HepG2 (cell line): ENCODE measurements at regions not wholly inside any gene's neighbourhood (a gene's known extent, or its start where the extent isn't known, plus 50 kb on each side); places are given as distances from the start of the nearest gene placed in this dataset.

Experiments used
- ATAC-seq: fragments of 200-7000 bp; cut with Tn5 transposase; 3 replicates; pipeline ENCODE4 v1.9.1; 2020; ENCODE audit warnings: mild to moderate bottlenecking, moderate library complexity
- BruUV-seq: library from RNA; stranded (reverse); fragments of 400-500 nt; replicated peaks from 2 replicates; lab custom pipeline; 2021; lab: Mats Ljungman, UMichigan
- CTCF ChIA-PET: fragments of 300-600 bp; formaldehyde crosslinking; extraction: SDS; loops from one replicate; lab custom pipeline; 2021; ENCODE audit warnings: low total read pairs, inconsistent platforms, low intra/inter-chr PET ratio; lab: Yijun Ruan, JAX
- POLR2A ChIA-PET: fragments of 350-600 bp; sonication (Branson Sonifier 250); formaldehyde crosslinking; loops from one replicate; lab custom pipeline; 2020; ENCODE audit warnings: antibody characterized with exemption, inconsistent platforms; lab: Yijun Ruan, JAX
- DNase-seq: peaks from one replicate; pipeline ENCODE4 v3.0.0-alpha.2; 2015; ENCODE audit warnings: low spot score
- FAIRE-seq: peaks from 3 replicates; lab custom pipeline; 2011; peaks lifted over from hg19 to GRCh38; lab: Jason Lieb, UNC
- H2AFZ ChIP-seq: one replicate; pipeline ENCODE4 v1.6.1; 2011; ENCODE audit warnings: low read length, inconsistent platforms
- H3K27ac ChIP-seq: fragments of 300-600 bp; 3 replicates; pipeline ENCODE4 v1.8.0; 2011; ENCODE audit warnings: mixed run types, mild to moderate bottlenecking, mixed read lengths, low read length, inconsistent platforms; ENCODE audit not compliant: insufficient read depth; ENCODE audit errors: extremely low read length
- H3K27me3 ChIP-seq, 2 experiments: fragments of 200-600 bp in 1 of 2; 2 replicates in 1 of 2; 3 replicates in 1 of 2; pipeline versions ENCODE4 v1.6.0 to v1.8.0; 2011; ENCODE audit warnings: low read length in 2 of 2, mild to moderate bottlenecking in 2 of 2, moderate library complexity in 2 of 2, inconsistent platforms in 1 of 2; ENCODE audit not compliant: insufficient read depth in 2 of 2, control insufficient read depth in 1 of 2
- H3K36me3 ChIP-seq, 2 experiments: fragments of 200-600 bp in 1 of 2; replicated peaks in 1 of 2; 2 replicates in 1 of 2; 3 replicates in 1 of 2; pipeline versions ENCODE4 v1.5.1 to v1.8.0; 2011; ENCODE audit warnings: low read length in 2 of 2, inconsistent platforms in 1 of 2; ENCODE audit not compliant: insufficient read depth in 2 of 2, control insufficient read depth in 1 of 2
- H3K4me1 ChIP-seq: 2 replicates; pipeline ENCODE4 v1.5.1; 2012; ENCODE audit warnings: low read length, inconsistent platforms; ENCODE audit not compliant: insufficient read depth
- H3K4me2 ChIP-seq: 2 replicates; pipeline ENCODE4 v1.6.0; 2011; ENCODE audit warnings: low read depth, low read length, inconsistent platforms
- H3K4me3 ChIP-seq, 3 experiments: fragments of 200-600 bp in 1 of 3; sonication (generic), shearing (Covaris generic) in 1 of 3; replicated peaks in 1 of 3; 2 replicates each; pipeline ENCODE4 v1.5.1; 2011 to 2016; ENCODE audit warnings: low read length in 3 of 3, inconsistent platforms in 2 of 3, low read depth in 2 of 3, mild to moderate bottlenecking in 2 of 3, control low read depth in 1 of 3, mixed read lengths in 1 of 3; ENCODE audit not compliant: insufficient read depth in 1 of 3
- H3K79me2 ChIP-seq: one replicate; pipeline ENCODE4 v1.6.1; 2011; ENCODE audit warnings: low read length, inconsistent platforms; ENCODE audit not compliant: insufficient read depth
- H3K9ac ChIP-seq: 2 replicates; pipeline ENCODE4 v1.6.0; 2011; ENCODE audit warnings: mild to moderate bottlenecking, low read depth, low read length, inconsistent platforms; ENCODE audit not compliant: insufficient read depth
- H3K9me3 ChIP-seq: 2 replicates; pipeline ENCODE4 v1.5.1; 2012; ENCODE audit warnings: mild to moderate bottlenecking, low read length
- H4K20me1 ChIP-seq: 2 replicates; pipeline ENCODE4 v1.6.0; 2011; ENCODE audit warnings: inconsistent platforms, mild to moderate bottlenecking, low read length, moderate library complexity; ENCODE audit not compliant: insufficient read depth
- HNRNPUL1 ChIP-seq: fragments of 200-400 bp; formaldehyde crosslinking; IDR thresholded peaks from 2 replicates; pipeline ENCODE4 v1.6.1; 2017; ENCODE audit warnings: low read depth, mild to moderate bottlenecking, low read length, moderate library complexity
- WGBS: methylation state at CpG from one replicate; pipeline ENCODE4 v1.1.6; 2017; ENCODE audit warnings: low lambda C conversion rate; 5-methylcytosine and 5-hydroxymethylcytosine counted together
- in situ Hi-C: cut with HindIII; loops from 2 replicates; pipeline ENCODE4 v1.10.0; 2017; ENCODE audit warnings: low pct_unique_long_range_greater_than_20kb; ENCODE audit not compliant: extremely low pct_ligation_motif_present
- intact Hi-C: fragments of 100-400 bp; cut with micrococcal nuclease; formaldehyde crosslinking; loops from one replicate; pipeline ENCODE4 v1.10.0; 2022; ENCODE audit not compliant: unreplicated experiment
- TF ChIP-seq, protein P1 (sequence below): sonication (generic); formaldehyde crosslinking; IDR thresholded peaks from 2 replicates; pipeline ENCODE4 v1.5.0; 2020; ENCODE audit warnings: mild to moderate bottlenecking, missing genetic modification reagents, borderline replicate concordance
- TF ChIP-seq, protein P2 (sequence below): sonication (generic); formaldehyde crosslinking; IDR thresholded peaks from 2 replicates; pipeline ENCODE4 v1.4.0; 2020; ENCODE audit warnings: low read depth, mild to moderate bottlenecking, missing genetic modification reagents
- TF ChIP-seq, protein P3 (sequence below): IDR thresholded peaks from 2 replicates; pipeline ENCODE4 v1.6.1; 2012; ENCODE audit warnings: inconsistent platforms

DNA sequence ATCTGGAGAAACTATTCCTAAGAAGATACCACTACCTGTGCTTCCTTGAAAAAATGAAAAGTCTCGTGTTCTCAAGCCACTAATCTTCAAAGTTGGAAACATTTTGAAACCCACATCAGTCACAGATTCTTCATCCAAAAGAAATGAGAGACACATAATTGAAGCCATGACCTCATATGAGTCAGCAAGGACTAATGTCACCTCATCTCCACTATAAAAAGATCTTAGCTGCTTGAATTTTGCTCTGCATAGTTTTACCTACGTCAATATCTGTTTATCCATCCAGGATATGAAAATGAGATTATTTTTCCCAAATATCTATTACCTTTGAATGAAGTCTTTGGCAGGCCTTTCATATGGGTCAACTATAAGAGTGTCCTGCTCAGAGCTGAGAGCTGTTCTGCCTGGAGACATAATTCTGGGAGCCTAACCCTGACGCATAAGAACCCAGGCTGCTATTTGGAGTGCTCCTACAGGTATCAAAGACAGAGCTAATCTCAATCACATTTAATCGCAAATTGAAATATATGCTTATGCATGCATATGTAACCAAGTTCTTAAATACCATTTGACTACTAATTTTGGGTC, 312.5 kb upstream of the PKN2 start (continued):
- TF ChIP-seq, protein P1, sequence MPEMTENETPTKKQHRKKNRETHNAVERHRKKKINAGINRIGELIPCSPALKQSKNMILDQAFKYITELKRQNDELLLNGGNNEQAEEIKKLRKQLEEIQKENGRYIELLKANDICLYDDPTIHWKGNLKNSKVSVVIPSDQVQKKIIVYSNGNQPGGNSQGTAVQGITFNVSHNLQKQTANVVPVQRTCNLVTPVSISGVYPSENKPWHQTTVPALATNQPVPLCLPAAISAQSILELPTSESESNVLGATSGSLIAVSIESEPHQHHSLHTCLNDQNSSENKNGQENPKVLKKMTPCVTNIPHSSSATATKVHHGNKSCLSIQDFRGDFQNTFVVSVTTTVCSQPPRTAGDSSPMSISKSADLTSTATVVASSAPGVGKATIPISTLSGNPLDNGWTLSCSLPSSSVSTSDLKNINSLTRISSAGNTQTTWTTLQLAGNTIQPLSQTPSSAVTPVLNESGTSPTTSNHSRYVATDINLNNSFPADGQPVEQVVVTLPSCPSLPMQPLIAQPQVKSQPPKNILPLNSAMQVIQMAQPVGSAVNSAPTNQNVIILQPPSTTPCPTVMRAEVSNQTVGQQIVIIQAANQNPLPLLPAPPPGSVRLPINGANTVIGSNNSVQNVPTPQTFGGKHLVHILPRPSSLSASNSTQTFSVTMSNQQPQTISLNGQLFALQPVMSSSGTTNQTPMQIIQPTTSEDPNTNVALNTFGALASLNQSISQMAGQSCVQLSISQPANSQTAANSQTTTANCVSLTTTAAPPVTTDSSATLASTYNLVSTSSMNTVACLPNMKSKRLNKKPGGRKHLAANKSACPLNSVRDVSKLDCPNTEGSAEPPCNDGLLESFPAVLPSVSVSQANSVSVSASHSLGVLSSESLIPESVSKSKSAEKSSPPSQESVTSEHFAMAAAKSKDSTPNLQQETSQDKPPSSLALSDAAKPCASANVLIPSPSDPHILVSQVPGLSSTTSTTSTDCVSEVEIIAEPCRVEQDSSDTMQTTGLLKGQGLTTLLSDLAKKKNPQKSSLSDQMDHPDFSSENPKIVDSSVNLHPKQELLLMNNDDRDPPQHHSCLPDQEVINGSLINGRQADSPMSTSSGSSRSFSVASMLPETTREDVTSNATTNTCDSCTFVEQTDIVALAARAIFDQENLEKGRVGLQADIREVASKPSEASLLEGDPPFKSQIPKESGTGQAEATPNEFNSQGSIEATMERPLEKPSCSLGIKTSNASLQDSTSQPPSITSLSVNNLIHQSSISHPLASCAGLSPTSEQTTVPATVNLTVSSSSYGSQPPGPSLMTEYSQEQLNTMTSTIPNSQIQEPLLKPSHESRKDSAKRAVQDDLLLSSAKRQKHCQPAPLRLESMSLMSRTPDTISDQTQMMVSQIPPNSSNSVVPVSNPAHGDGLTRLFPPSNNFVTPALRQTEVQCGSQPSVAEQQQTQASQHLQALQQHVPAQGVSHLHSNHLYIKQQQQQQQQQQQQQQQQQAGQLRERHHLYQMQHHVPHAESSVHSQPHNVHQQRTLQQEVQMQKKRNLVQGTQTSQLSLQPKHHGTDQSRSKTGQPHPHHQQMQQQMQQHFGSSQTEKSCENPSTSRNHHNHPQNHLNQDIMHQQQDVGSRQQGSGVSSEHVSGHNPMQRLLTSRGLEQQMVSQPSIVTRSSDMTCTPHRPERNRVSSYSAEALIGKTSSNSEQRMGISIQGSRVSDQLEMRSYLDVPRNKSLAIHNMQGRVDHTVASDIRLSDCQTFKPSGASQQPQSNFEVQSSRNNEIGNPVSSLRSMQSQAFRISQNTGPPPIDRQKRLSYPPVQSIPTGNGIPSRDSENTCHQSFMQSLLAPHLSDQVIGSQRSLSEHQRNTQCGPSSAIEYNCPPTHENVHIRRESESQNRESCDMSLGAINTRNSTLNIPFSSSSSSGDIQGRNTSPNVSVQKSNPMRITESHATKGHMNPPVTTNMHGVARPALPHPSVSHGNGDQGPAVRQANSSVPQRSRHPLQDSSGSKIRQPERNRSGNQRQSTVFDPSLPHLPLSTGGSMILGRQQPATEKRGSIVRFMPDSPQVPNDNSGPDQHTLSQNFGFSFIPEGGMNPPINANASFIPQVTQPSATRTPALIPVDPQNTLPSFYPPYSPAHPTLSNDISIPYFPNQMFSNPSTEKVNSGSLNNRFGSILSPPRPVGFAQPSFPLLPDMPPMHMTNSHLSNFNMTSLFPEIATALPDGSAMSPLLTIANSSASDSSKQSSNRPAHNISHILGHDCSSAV (CRISPR knock-in tag), result no peak
- TF ChIP-seq, protein P2, sequence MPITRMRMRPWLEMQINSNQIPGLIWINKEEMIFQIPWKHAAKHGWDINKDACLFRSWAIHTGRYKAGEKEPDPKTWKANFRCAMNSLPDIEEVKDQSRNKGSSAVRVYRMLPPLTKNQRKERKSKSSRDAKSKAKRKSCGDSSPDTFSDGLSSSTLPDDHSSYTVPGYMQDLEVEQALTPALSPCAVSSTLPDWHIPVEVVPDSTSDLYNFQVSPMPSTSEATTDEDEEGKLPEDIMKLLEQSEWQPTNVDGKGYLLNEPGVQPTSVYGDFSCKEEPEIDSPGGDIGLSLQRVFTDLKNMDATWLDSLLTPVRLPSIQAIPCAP (CRISPR knock-in tag), result no peak

DNA sequence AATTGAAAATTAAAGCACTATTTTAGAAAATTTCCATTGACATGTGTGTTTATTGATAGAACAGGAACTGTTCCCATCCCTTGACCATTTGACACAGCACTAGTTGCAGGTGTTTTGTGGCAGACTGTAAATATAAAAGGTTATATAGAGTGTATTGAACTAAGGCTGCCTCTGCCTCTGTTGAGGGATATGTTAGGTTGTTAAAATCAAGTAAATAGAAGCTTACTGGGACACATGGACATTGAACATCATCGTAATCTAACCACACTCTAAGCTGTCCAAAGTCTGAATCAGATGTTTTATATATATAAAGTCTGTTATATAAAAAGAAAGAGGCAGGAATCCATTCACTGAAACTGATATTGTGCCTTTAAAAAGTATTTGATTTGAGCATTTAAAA, 308.1 kb upstream of the PKN2 start:
- no peak overlapping the region for H3K27ac ChIP-seq
- ChIA-PET CTCF (no interaction called here), POLR2A (no interaction called here)
- ATAC-seq, result no peak
- H2AFZ ChIP-seq, result no peak overlapping the region
- H3K9ac ChIP-seq, result no peak overlapping the region
- no peak overlapping the region for H3K4me2 ChIP-seq
- H4K20me1 ChIP-seq, result no peaks in the 10 kb centered on the region
- no peak overlapping the region for H3K4me3 ChIP-seq
- H3K27me3 ChIP-seq, result no peaks in the 10 kb centered on the region; a peak in 1 of 5 replicates
- WGBS, result 0% methylated on average over 1 of the region's 1 CpG
- H3K4me1 ChIP-seq, result no peaks in the 10 kb centered on the region
- intact Hi-C loops, result no loop called here
- no TSS peak for BruUV-seq
- in situ Hi-C loops, result no loop called here
- no peak for FAIRE-seq
- no peaks in the 10 kb centered on the region for H3K9me3 ChIP-seq
- DNase-seq, result no peak
- H3K36me3 ChIP-seq, result no peaks in the 10 kb centered on the region
- H3K79me2 ChIP-seq, result no peaks in the 10 kb centered on the region
- TF ChIP-seq, protein P1 (CRISPR knock-in tag), result no peak
- TF ChIP-seq, protein P3, sequence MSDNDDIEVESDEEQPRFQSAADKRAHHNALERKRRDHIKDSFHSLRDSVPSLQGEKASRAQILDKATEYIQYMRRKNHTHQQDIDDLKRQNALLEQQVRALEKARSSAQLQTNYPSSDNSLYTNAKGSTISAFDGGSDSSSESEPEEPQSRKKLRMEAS, result no peak
- no peak for TF ChIP-seq HNRNPUL1
